SU-DHL-6 (cell line): ENCODE measurements at regions not wholly inside any gene's neighbourhood (a gene's known extent, or its start where the extent isn't known, plus 50 kb on each side); places are given as distances from the start of the nearest gene placed in this dataset.

ENCODE experiments used
- CTCF ChIP-seq: fragments of 200-600 bp; sonication (generic); IDR thresholded peaks from one replicate; pipeline ENCODE4 v1.5.1; 2017; ENCODE audit warnings: antibody characterized with exemption, mild to moderate bottlenecking, low read length, moderate library complexity; ENCODE audit not compliant: insufficient read depth, poor library complexity, severe bottlenecking
- EZH2phosphoT487 ChIP-seq: fragments of 200-600 bp; sonication (generic), shearing (Covaris generic); conservative IDR thresholded peaks from 2 replicates; pipeline ENCODE4 v1.6.1; 2018; ENCODE audit warnings: mild to moderate bottlenecking, antibody characterized with exemption, low read length, moderate library complexity, mixed read lengths

GRCh38 chr13:34886121-34886875 lies 55.8 kb upstream of the NBEA start:
- TF ChIP-seq CTCF (no peak), EZH2phosphoT487 (no peak)
